HL-60 (cell line): ENCODE measurements at regions not wholly inside any gene's neighbourhood (a gene's known extent, or its start where the extent isn't known, plus 50 kb on each side); places are given as distances from the start of the nearest gene placed in this dataset.

Experiments used
- DNase-seq, 2 experiments: peaks; one replicate each; pipeline ENCODE4 v3.0.0-alpha.2; 2010 to 2020; ENCODE audit warnings: low read depth in 1 of 2, low spot score in 1 of 2
- H3K27ac ChIP-seq: fragments of 250-450 bp; sonication (Bioruptor Pico); replicated peaks from 2 replicates; pipeline ENCODE4 v1.5.1; 2020; ENCODE audit warnings: mild to moderate bottlenecking, moderate library complexity
- H3K27me3 ChIP-seq: fragments of 250-450 bp; sonication (Bioruptor Pico); 2 replicates; pipeline ENCODE4 v1.5.1; 2021; ENCODE audit warnings: mild to moderate bottlenecking, moderate library complexity; ENCODE audit not compliant: insufficient read depth, poor library complexity, severe bottlenecking
- H3K4me3 ChIP-seq: replicated peaks from 2 replicates; pipeline ENCODE4 v1.5.1; 2011; ENCODE audit warnings: mild to moderate bottlenecking, control low read depth, low read length; ENCODE audit not compliant: insufficient read depth
- GABPA ChIP-seq: IDR thresholded peaks from 2 replicates; pipeline ENCODE4 v1.6.1; 2012; ENCODE audit warnings: low read depth
- POLR2AphosphoS5 ChIP-seq: IDR thresholded peaks from 2 replicates; pipeline ENCODE4 v1.6.1; 2012; ENCODE audit warnings: low read depth
- SPI1 ChIP-seq: IDR thresholded peaks from 2 replicates; pipeline ENCODE4 v1.6.1; 2012; ENCODE audit warnings: low read depth, mild to moderate bottlenecking, borderline replicate concordance
- TF ChIP-seq, protein P1 (sequence below): IDR thresholded peaks from one replicate; pipeline ENCODE4 v1.5.1; 2011; ENCODE audit warnings: low read length, control low read depth, inconsistent platforms; ENCODE audit not compliant: insufficient read depth
- TF ChIP-seq, protein P2 (sequence below): IDR thresholded peaks from 2 replicates; pipeline ENCODE4 v1.6.1; 2012; ENCODE audit warnings: low read depth; ENCODE audit not compliant: insufficient replicate concordance

DNA sequence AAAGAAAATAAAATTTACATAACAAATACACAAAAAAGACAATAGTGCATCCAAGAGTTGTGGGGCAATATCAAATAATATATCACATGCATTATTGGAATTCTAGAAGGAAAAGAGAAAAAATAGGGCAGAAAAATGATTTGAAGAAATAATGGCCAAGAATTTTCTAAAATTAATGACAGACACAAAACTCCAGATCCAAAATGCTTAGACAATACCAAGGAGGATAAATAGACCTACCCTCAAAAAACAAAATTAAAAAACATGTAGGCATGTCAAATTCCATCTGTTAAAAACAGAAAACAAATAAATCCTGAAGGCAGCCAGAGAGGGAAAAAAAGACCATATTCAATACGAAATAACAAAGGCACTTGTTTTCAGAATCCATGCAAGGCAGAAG is 191.5 kb upstream of the ZNF536 start:
- H3K27ac ChIP-seq: no peak overlapping the region
- H3K27me3 ChIP-seq: no peaks in the 10 kb centered on the region
- TF ChIP-seq SPI1 (no peak), POLR2AphosphoS5 (no peak), GABPA (no peak)
- TF ChIP-seq, protein P1, sequence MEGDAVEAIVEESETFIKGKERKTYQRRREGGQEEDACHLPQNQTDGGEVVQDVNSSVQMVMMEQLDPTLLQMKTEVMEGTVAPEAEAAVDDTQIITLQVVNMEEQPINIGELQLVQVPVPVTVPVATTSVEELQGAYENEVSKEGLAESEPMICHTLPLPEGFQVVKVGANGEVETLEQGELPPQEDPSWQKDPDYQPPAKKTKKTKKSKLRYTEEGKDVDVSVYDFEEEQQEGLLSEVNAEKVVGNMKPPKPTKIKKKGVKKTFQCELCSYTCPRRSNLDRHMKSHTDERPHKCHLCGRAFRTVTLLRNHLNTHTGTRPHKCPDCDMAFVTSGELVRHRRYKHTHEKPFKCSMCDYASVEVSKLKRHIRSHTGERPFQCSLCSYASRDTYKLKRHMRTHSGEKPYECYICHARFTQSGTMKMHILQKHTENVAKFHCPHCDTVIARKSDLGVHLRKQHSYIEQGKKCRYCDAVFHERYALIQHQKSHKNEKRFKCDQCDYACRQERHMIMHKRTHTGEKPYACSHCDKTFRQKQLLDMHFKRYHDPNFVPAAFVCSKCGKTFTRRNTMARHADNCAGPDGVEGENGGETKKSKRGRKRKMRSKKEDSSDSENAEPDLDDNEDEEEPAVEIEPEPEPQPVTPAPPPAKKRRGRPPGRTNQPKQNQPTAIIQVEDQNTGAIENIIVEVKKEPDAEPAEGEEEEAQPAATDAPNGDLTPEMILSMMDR: no peak
- TF ChIP-seq, protein P2, sequence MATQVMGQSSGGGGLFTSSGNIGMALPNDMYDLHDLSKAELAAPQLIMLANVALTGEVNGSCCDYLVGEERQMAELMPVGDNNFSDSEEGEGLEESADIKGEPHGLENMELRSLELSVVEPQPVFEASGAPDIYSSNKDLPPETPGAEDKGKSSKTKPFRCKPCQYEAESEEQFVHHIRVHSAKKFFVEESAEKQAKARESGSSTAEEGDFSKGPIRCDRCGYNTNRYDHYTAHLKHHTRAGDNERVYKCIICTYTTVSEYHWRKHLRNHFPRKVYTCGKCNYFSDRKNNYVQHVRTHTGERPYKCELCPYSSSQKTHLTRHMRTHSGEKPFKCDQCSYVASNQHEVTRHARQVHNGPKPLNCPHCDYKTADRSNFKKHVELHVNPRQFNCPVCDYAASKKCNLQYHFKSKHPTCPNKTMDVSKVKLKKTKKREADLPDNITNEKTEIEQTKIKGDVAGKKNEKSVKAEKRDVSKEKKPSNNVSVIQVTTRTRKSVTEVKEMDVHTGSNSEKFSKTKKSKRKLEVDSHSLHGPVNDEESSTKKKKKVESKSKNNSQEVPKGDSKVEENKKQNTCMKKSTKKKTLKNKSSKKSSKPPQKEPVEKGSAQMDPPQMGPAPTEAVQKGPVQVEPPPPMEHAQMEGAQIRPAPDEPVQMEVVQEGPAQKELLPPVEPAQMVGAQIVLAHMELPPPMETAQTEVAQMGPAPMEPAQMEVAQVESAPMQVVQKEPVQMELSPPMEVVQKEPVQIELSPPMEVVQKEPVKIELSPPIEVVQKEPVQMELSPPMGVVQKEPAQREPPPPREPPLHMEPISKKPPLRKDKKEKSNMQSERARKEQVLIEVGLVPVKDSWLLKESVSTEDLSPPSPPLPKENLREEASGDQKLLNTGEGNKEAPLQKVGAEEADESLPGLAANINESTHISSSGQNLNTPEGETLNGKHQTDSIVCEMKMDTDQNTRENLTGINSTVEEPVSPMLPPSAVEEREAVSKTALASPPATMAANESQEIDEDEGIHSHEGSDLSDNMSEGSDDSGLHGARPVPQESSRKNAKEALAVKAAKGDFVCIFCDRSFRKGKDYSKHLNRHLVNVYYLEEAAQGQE: no peak
- H3K4me3 ChIP-seq: no peak overlapping the region
- no peak for DNase-seq

GRCh38 chr19:30183807-30184490 is 188.2 kb upstream of the ZNF536 start:
- H3K27me3 ChIP-seq: no peaks in the 10 kb centered on the region

GRCh38 chr19:30202060-30202600 is 170.1 kb upstream of the ZNF536 start:
- Histone ChIP-seq H3K27ac (no peak overlapping the region), H3K27me3 (no peaks in the 10 kb centered on the region), H3K4me3 (no peak overlapping the region)
- TF ChIP-seq SPI1 (no peak), GABPA (no peak), POLR2AphosphoS5 (no peak)
- TF ChIP-seq, protein P2: no peak
- TF ChIP-seq, protein P1: no peak
- no peak for DNase-seq

More at GRCh38 chr19:30183807-30184490, 188.2 kb upstream of the ZNF536 start:
- no peak for DNase-seq
- Histone ChIP-seq H3K27ac (no peak overlapping the region), H3K4me3 (no peak overlapping the region)
- TF ChIP-seq POLR2AphosphoS5: no peak
- TF ChIP-seq, protein P1: no peak

GRCh38 chr19:30204721-30205120 is 167.5 kb upstream of the ZNF536 start:
- no peak overlapping the region for H3K4me3 ChIP-seq
- no peak overlapping the region for H3K27ac ChIP-seq
- no peak for DNase-seq
- no peaks in the 10 kb centered on the region for H3K27me3 ChIP-seq
- TF ChIP-seq POLR2AphosphoS5 (no peak), GABPA (no peak), SPI1 (no peak)
- TF ChIP-seq, protein P2: no peak
- TF ChIP-seq, protein P1: no peak
